Vagina (tissue), 2 donors: ENCODE measurements at regions not wholly inside any gene's neighbourhood (a gene's known extent, or its start where the extent isn't known, plus 50 kb on each side); places are given as distances from the start of the nearest gene placed in this dataset.

Source experiments
- DNase-seq, 2 donors: peaks; one replicate each; pipeline ENCODE4 v3.0.0-alpha.2; 2017; ENCODE audit errors: extremely low spot score in 2 of 2
- H3K27ac ChIP-seq: fragments of 200-600 bp; sonication (generic); one replicate; pipeline ENCODE4 v1.5.1; 2019
- H3K27me3 ChIP-seq: fragments of 200-600 bp; sonication (generic); one replicate; pipeline ENCODE4 v1.5.1; 2019
- H3K36me3 ChIP-seq, 2 donors: fragments of 200-600 bp; sonication (generic); one replicate each; pipeline ENCODE4 v1.5.1; 2017 to 2019
- H3K4me1 ChIP-seq: fragments of 200-600 bp; sonication (generic); one replicate; pipeline ENCODE4 v1.5.1; 2019
- H3K4me3 ChIP-seq, 2 donors: fragments of 200-600 bp; sonication (generic); 1 replicate in 1 of 2; 2 replicates in 1 of 2; pipeline ENCODE4 v1.5.1; 2016 to 2019
- H3K9me3 ChIP-seq: fragments of 200-600 bp; sonication (generic); one replicate; pipeline ENCODE4 v1.5.1; 2019
- POLR2A ChIP-seq, 2 donors: fragments of 450-650 bp; IDR thresholded peaks; one replicate each; pipeline ENCODE4 v1.6.1; 2017; ENCODE audit warnings: antibody characterized with exemption in 2 of 2, mild to moderate bottlenecking in 2 of 2, moderate library complexity in 2 of 2
- POLR2AphosphoS5 ChIP-seq, 2 donors: sonication (generic); formaldehyde crosslinking; IDR thresholded peaks; one replicate each; pipeline ENCODE4 v1.9.0; 2017; ENCODE audit warnings: antibody characterized with exemption in 2 of 2, mild to moderate bottlenecking in 2 of 2, low read depth in 1 of 2; ENCODE audit not compliant: insufficient read depth in 1 of 2
- intact Hi-C: fragments of 100-400 bp; cut with DNase I; formaldehyde crosslinking; loops from one replicate; pipeline ENCODE4 v1.15.1; 2023
- TF ChIP-seq, protein P1 (sequence below), 3 experiments: fragments of 450-650 bp in 2 of 3; fragments of 200-600 bp in 1 of 3; sonication (generic) in 1 of 3; IDR thresholded peaks; one replicate each; pipeline ENCODE4 v1.5.1; 2017 to 2019; ENCODE audit warnings: antibody characterized with exemption in 3 of 3, mild to moderate bottlenecking in 2 of 3, moderate library complexity in 2 of 3

DNA sequence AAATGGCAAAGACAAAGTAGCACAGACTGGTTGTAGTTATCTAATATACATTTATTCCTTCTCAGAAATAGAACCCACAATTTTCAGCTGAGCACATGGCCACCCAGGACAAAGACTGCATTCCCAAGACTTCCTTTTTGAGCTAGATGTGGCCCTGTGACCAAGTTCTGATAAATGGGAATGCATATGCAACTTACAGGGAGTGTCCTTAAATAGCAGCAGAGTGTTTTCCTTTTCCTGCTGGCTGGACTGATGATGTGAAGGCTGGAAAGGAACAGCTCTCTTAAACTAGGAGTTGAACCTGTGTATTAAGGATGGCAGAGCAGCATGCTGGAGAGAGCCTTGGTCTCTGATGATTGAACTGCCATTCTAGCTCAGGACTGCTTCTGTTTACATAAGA, 74.7 kb upstream of the TNPO1 start:
- intact Hi-C loops, result no loop called here
- TF ChIP-seq, protein P1, sequence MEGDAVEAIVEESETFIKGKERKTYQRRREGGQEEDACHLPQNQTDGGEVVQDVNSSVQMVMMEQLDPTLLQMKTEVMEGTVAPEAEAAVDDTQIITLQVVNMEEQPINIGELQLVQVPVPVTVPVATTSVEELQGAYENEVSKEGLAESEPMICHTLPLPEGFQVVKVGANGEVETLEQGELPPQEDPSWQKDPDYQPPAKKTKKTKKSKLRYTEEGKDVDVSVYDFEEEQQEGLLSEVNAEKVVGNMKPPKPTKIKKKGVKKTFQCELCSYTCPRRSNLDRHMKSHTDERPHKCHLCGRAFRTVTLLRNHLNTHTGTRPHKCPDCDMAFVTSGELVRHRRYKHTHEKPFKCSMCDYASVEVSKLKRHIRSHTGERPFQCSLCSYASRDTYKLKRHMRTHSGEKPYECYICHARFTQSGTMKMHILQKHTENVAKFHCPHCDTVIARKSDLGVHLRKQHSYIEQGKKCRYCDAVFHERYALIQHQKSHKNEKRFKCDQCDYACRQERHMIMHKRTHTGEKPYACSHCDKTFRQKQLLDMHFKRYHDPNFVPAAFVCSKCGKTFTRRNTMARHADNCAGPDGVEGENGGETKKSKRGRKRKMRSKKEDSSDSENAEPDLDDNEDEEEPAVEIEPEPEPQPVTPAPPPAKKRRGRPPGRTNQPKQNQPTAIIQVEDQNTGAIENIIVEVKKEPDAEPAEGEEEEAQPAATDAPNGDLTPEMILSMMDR (IDR thresholded peaks at IDR 0.05), result no peak
- TF ChIP-seq POLR2AphosphoS5 (IDR thresholded peaks at IDR 0.05; ENCODE audit: insufficient read depth in 1 of 2, low read depth in 1 of 2), result no peak
- no peak for TF ChIP-seq POLR2A (IDR thresholded peaks at IDR 0.05)
- Histone ChIP-seq H3K9me3 (no peaks in the 10 kb centered on the region), H3K27me3 (no peaks in the 10 kb centered on the region), H3K36me3 (no peaks in the 10 kb centered on the region), H3K4me1 (no peaks in the 10 kb centered on the region), H3K27ac (no peak overlapping the region), H3K4me3 (no peak overlapping the region)
- no peak for DNase-seq

DNA sequence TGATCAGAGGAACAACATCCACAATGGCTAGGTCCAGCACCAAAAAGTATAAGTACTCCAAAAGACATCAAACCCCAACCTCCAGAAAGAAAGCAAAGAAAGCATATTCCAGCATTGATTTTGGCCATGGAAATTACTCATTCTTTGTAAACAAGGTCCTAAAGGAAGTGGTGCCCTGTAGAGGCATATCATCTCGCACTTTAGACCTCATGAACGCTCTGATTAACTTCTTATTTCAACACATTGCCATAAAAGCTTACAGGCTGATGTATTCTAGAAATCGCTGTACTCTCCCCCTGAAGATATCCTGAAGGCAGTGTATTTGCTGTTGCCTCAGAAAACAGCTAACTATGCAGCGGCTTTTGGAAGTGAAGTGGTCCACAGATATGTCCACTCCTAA, 82.7 kb upstream of the TNPO1 start:
- H3K4me1 ChIP-seq, result no peaks in the 10 kb centered on the region

DNA sequence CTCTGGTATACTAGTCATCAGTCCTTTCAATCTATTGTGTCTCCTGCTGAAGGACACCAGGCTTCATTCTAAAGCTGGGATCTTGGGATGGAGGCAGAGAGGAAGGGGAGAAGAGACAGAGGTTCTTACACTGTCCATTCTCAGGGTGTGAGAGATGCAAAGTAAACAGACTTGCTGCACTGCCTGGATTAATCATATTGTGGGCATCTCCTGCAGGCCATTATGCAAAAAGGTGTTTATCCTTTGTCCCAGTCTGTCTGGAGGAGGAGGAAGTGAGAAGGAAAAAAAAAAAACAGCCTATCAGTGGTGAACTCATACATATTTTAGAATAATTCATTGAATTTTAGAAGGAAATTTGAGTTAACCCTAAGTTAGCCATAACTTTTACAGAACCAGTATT, 92.9 kb upstream of the TNPO1 start:
- no peaks in the 10 kb centered on the region for H3K4me1 ChIP-seq
- intact Hi-C loops, result no loop called here
- TF ChIP-seq POLR2AphosphoS5 (IDR thresholded peaks at IDR 0.05; ENCODE audit: insufficient read depth in 1 of 2, low read depth in 1 of 2) (no peak), POLR2A (IDR thresholded peaks at IDR 0.05) (no peak)
- TF ChIP-seq, protein P1 (IDR thresholded peaks at IDR 0.05), result no peak
- DNase-seq, result no peak
- no peaks in the 10 kb centered on the region for H3K36me3 ChIP-seq
- no peak overlapping the region for H3K4me3 ChIP-seq
- H3K27ac ChIP-seq, result no peak overlapping the region
- H3K9me3 ChIP-seq, result no peaks in the 10 kb centered on the region
- no peaks in the 10 kb centered on the region for H3K27me3 ChIP-seq

More for the DNA sequence above, 82.7 kb upstream of the TNPO1 start:
- no peak for TF ChIP-seq POLR2A (IDR thresholded peaks at IDR 0.05)
- TF ChIP-seq POLR2AphosphoS5 (IDR thresholded peaks at IDR 0.05; ENCODE audit: insufficient read depth in 1 of 2, low read depth in 1 of 2), result no peak
- TF ChIP-seq, protein P1 (IDR thresholded peaks at IDR 0.05), result no peak
- Histone ChIP-seq H3K27me3 (no peaks in the 10 kb centered on the region), H3K4me3 (no peak overlapping the region), H3K36me3 (no peaks in the 10 kb centered on the region), H3K9me3 (no peaks in the 10 kb centered on the region), H3K27ac (no peak overlapping the region)
- DNase-seq, result no peak
- intact Hi-C loops, result no loop called here

DNA sequence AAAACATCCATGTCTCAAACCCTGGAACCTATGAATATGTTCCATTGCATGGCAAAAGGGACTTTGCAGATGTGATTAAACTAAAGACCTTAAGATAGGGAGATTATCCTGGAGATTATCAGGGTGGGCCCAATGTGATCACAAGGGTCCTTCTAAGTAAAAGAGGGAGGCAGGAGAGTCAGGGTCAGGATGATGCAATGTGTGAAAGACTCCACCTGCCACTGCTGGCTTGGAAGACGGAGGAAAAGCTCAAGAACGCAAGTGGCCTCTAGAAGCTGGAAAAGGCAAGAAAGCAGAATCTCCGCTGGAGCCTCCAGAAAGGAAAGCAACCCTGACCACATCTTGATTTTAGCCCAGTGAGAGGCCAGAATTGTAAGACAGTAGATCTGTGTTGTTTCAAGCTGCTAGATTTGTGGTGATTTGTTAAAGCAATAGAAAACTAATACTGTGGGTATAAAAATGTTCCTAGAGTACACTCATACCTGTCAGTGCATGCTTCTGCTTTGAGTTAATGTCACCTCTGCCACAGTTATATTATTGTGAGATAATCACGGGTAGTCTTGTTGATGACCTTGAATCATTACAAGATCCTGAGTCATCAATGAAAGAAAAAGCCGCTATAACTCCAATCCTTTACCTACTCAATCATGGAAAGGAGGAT, 93.5 kb upstream of the TNPO1 start:
- Histone ChIP-seq H3K4me3 (no peak overlapping the region), H3K27ac (no peak overlapping the region), H3K9me3 (no peaks in the 10 kb centered on the region), H3K36me3 (no peaks in the 10 kb centered on the region), H3K27me3 (no peaks in the 10 kb centered on the region), H3K4me1 (no peaks in the 10 kb centered on the region)
- no peak for TF ChIP-seq POLR2AphosphoS5 (IDR thresholded peaks at IDR 0.05; ENCODE audit: insufficient read depth in 1 of 2, low read depth in 1 of 2)
- TF ChIP-seq POLR2A (IDR thresholded peaks at IDR 0.05), result no peak
- TF ChIP-seq, protein P1 (IDR thresholded peaks at IDR 0.05), result no peak
- DNase-seq, result no peak
- intact Hi-C loops, result no loop called here

DNA sequence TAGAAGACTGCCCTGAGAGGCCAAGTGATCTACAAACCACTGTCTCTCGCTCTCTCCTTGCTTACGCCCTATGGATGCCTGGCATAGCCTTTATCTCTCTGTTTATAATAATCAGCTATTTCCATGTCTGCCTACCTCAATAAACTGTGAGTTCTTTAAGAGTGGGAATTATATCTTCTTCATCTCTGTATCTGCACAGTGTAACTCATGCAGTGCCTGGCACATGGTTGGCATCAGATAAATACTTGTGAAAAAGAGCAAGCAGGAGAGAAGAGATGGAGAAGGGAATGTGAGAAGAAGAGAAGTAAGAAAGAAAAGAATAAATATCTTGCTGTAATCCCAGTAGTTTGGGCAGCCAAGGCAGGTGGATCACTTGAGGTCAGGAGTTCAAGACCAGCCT, 94.6 kb upstream of the TNPO1 start:
- H3K36me3 ChIP-seq, result no peaks in the 10 kb centered on the region
- no peaks in the 10 kb centered on the region for H3K27me3 ChIP-seq
- no peak overlapping the region for H3K4me3 ChIP-seq
- DNase-seq, result no peak
- no peaks in the 10 kb centered on the region for H3K9me3 ChIP-seq
- no peaks in the 10 kb centered on the region for H3K4me1 ChIP-seq
- TF ChIP-seq, protein P1 (IDR thresholded peaks at IDR 0.05), result no peak
- no peak overlapping the region for H3K27ac ChIP-seq
- intact Hi-C loops, result no loop called here
